ENCODE measurements at regions not wholly inside any gene's neighbourhood (a gene's known extent, or its start where the extent isn't known, plus 50 kb on each side); places are given as distances from the start of the nearest gene placed in this dataset.

DNA sequence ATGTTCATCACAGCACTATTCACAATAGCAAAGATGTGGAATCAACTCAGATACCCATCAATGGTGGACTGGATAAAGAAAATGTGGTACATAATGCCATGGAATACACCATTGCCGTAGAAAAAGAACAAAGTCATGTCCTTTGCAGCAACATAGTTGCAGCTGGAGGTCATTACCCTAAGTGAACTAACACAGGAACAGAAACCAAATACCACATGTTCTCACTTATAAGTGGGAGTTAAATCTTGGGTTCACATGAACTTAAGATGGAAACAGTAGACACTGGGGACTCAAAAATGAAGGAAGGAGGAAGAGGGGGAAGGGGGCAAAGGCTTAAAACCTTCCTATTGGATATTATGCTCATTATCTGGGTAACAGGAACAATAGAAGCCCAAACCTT, 228.1 kb upstream of the RAB6C start:
- TF ChIP-seq, protein P1, sequence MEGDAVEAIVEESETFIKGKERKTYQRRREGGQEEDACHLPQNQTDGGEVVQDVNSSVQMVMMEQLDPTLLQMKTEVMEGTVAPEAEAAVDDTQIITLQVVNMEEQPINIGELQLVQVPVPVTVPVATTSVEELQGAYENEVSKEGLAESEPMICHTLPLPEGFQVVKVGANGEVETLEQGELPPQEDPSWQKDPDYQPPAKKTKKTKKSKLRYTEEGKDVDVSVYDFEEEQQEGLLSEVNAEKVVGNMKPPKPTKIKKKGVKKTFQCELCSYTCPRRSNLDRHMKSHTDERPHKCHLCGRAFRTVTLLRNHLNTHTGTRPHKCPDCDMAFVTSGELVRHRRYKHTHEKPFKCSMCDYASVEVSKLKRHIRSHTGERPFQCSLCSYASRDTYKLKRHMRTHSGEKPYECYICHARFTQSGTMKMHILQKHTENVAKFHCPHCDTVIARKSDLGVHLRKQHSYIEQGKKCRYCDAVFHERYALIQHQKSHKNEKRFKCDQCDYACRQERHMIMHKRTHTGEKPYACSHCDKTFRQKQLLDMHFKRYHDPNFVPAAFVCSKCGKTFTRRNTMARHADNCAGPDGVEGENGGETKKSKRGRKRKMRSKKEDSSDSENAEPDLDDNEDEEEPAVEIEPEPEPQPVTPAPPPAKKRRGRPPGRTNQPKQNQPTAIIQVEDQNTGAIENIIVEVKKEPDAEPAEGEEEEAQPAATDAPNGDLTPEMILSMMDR (IDR thresholded peaks at IDR 0.05): no peak
- TF ChIP-seq POLR2A (IDR thresholded peaks at IDR 0.05): no peak

All from testis (tissue), 2 donors.